Panc1 (cell line): ENCODE measurements at regions not wholly inside any gene's neighbourhood (a gene's known extent, or its start where the extent isn't known, plus 50 kb on each side); places are given as distances from the start of the nearest gene placed in this dataset.

ENCODE experiments used
- ATAC-seq: fragments of 200-7000 bp; cut with Tn5 transposase; 2 replicates; pipeline ENCODE4 v1.9.1; 2020; ENCODE audit warnings: mild to moderate bottlenecking, moderate library complexity
- BruUV-seq: library from RNA; stranded (reverse); fragments of 400-500 nt; replicated peaks from 2 replicates; lab custom pipeline; 2021; lab: Mats Ljungman, UMichigan
- CTCF ChIA-PET: fragments of 300-600 bp; sonication (Branson Sonifier 250); formaldehyde crosslinking; loops from one replicate; lab custom pipeline; 2022; ENCODE audit warnings: antibody characterized with exemption; lab: Charles Lee
- POLR2A ChIA-PET: fragments of 300-600 bp; sonication (Branson Sonifier 250); formaldehyde crosslinking; loops from one replicate; lab custom pipeline; 2022; ENCODE audit warnings: antibody characterized with exemption; lab: Charles Lee
- DNase-seq: peaks from one replicate; pipeline ENCODE4 v3.0.0-alpha.2; 2010; ENCODE audit warnings: low read depth, low spot score
- H3K27ac ChIP-seq: 2 replicates; pipeline ENCODE4 v1.5.1; 2011; ENCODE audit warnings: mild to moderate bottlenecking, low read length, inconsistent platforms
- H3K27me3 ChIP-seq: fragments of 200-500 bp; sonication (Bioruptor generic); 2 replicates; pipeline ENCODE4 v1.6.0; 2014; ENCODE audit warnings: low read length, inconsistent platforms; ENCODE audit not compliant: control insufficient read depth, insufficient read depth
- H3K36me3 ChIP-seq: fragments of 200-500 bp; sonication (Bioruptor generic); 2 replicates; pipeline ENCODE4 v1.5.1; 2014; ENCODE audit warnings: inconsistent platforms, mild to moderate bottlenecking, low read length, moderate library complexity; ENCODE audit not compliant: control insufficient read depth, insufficient read depth
- H3K4me1 ChIP-seq: 2 replicates; pipeline ENCODE4 v1.5.1; 2011; ENCODE audit warnings: inconsistent platforms, mild to moderate bottlenecking, low read length, moderate library complexity; ENCODE audit not compliant: control insufficient read depth, insufficient read depth
- H3K4me3 ChIP-seq, 2 experiments: 2 replicates each; pipeline ENCODE4 v1.5.1; 2011 to 2012; ENCODE audit warnings: low read depth in 2 of 2, low read length in 2 of 2, mild to moderate bottlenecking in 2 of 2, inconsistent platforms in 1 of 2, moderate library complexity in 1 of 2
- H3K9me3 ChIP-seq: fragments of 200-500 bp; sonication (Bioruptor generic); 2 replicates; pipeline ENCODE4 v1.5.1; 2014; ENCODE audit warnings: low read depth, mild to moderate bottlenecking, inconsistent platforms, low read length, moderate library complexity; ENCODE audit not compliant: control insufficient read depth, insufficient read depth
- CTCF ChIP-seq: fragments of 450-650 bp; IDR thresholded peaks from 2 replicates; pipeline ENCODE4 v1.5.1; 2017; ENCODE audit warnings: mild to moderate bottlenecking
- POLR2AphosphoS5 ChIP-seq: IDR thresholded peaks from 2 replicates; pipeline ENCODE4 v1.6.1; 2012; ENCODE audit warnings: mild to moderate bottlenecking, low read depth, low read length, moderate library complexity
- REST ChIP-seq, 2 experiments: IDR thresholded peaks; 2 replicates each; pipeline ENCODE4 v1.6.1; 2011 to 2012; ENCODE audit warnings: low read depth in 2 of 2, control low read depth in 1 of 2, low read length in 1 of 2, mild to moderate bottlenecking in 1 of 2, moderate library complexity in 1 of 2; ENCODE audit not compliant: insufficient read depth in 1 of 2
- SIN3A ChIP-seq: IDR thresholded peaks from 2 replicates; pipeline ENCODE4 v1.6.1; 2012; ENCODE audit warnings: low read depth, mild to moderate bottlenecking, low read length, moderate library complexity, borderline replicate concordance; ENCODE audit not compliant: insufficient read depth
- TCF7L2 ChIP-seq: IDR thresholded peaks from 2 replicates; pipeline ENCODE4 v1.6.1; 2011; ENCODE audit warnings: mild to moderate bottlenecking, low read depth, low read length, inconsistent platforms
- in situ Hi-C: cut with HindIII; loops from 2 replicates; pipeline ENCODE4 v1.10.0; 2016; ENCODE audit warnings: low sequenced_read_pairs, low pct_unique_long_range_greater_than_20kb
- intact Hi-C: fragments of 100-400 bp; cut with micrococcal nuclease; formaldehyde crosslinking; loops from one replicate; pipeline ENCODE4 v1.10.0; 2022; ENCODE audit not compliant: unreplicated experiment

GRCh38 chr7:373818-374705 is 84.1 kb downstream of the FOXL3 start:
- Histone ChIP-seq H3K4me1 (no peaks in the 10 kb centered on the region), H3K27me3 (no peaks in the 10 kb centered on the region), H3K27ac (no peak overlapping the region), H3K9me3 (no peaks in the 10 kb centered on the region), H3K36me3 (no peaks in the 10 kb centered on the region), H3K4me3 (no peak overlapping the region)
- no peak for TF ChIP-seq CTCF
- TF ChIP-seq REST (IDR thresholded peaks at IDR 0.05; ENCODE audit: insufficient read depth in 1 of 2, low read depth in 2 of 2, low read length in 1 of 2) = no peak
- no peak for TF ChIP-seq SIN3A
- no peak for TF ChIP-seq POLR2AphosphoS5
- no peak for TF ChIP-seq TCF7L2
- DNase-seq = no peak
- BruUV-seq = no TSS peak
- ChIA-PET CTCF (interaction anchor here (0.8 kb wide), 1 partner anchor 11 kb away, joined by 9 read pairs; no protein-coding TSS in a partner anchor), POLR2A (no interaction called here)
- in situ Hi-C loops = no loop called here
- no peak for ATAC-seq
- intact Hi-C loops = no loop called here

- DNase-seq (no peak), ATAC-seq (no peak)
- no peak for TF ChIP-seq POLR2AphosphoS5
- no peak for TF ChIP-seq CTCF
- no peak for TF ChIP-seq SIN3A
- no peak for TF ChIP-seq REST (IDR thresholded peaks at IDR 0.05; ENCODE audit: insufficient read depth in 1 of 2, low read depth in 2 of 2, low read length in 1 of 2)
- no peak for TF ChIP-seq TCF7L2
- intact Hi-C loops = no loop called here
- no TSS peak for BruUV-seq
- Histone ChIP-seq H3K9me3 (no peaks in the 10 kb centered on the region), H3K27ac (no peak overlapping the region), H3K36me3 (no peaks in the 10 kb centered on the region), H3K4me3 (no peak overlapping the region), H3K4me1 (peaks cover 4% of the 10 kb centered on the region; the same call in 1 of the 2 replicates), H3K27me3 (no peaks in the 10 kb centered on the region)
- in situ Hi-C loops = no loop called here
- POLR2A ChIA-PET = interaction anchor here (0.7 kb wide), 1 partner anchor 510 kb away, joined by 3 read pairs; no protein-coding TSS in a partner anchor
- CTCF ChIA-PET = interaction anchor here (0.8 kb wide), 1 partner anchor 11 kb away, joined by 9 read pairs; no protein-coding TSS in a partner anchor
These were observed 84.8 kb downstream of the FOXL3 start for GRCh38 chr7:374706-375311.
